ENCODE measurements at regions not wholly inside any gene's neighbourhood (a gene's known extent, or its start where the extent isn't known, plus 50 kb on each side); places are given as distances from the start of the nearest gene placed in this dataset.

- Histone ChIP-seq H3K4me3 (no peak overlapping the region), H3K36me3 (no peaks in the 10 kb centered on the region), H3K9me3 (no peaks in the 10 kb centered on the region), H3K27ac (no peak overlapping the region), H3K27me3 (no peaks in the 10 kb centered on the region), H3K4me1 (peaks cover 0 to 29% (median 0%) of the 10 kb centered on the region in 4 donors)
- intact Hi-C loops (cut with DNase I; ENCODE audit: low total_unique reads): no loop called here
- no peak for DNase-seq
- no peak for TF ChIP-seq CTCF (IDR thresholded peaks at IDR 0.05)
These were observed 468.2 kb downstream of the MIAT start for GRCh38 chr22:27125539-27125938.

- DNase-seq: no peak
- Histone ChIP-seq H3K36me3 (no peaks in the 10 kb centered on the region), H3K27me3 (no peaks in the 10 kb centered on the region), H3K27ac (no peak overlapping the region), H3K4me3 (no peak overlapping the region), H3K9me3 (no peaks in the 10 kb centered on the region), H3K4me1 (peaks cover 0 to 29% (median 0%) of the 10 kb centered on the region in 4 donors)
- intact Hi-C loops (cut with DNase I; ENCODE audit: low total_unique reads): no loop called here
- no peak for TF ChIP-seq CTCF (IDR thresholded peaks at IDR 0.05)
These were observed 470.5 kb downstream of the MIAT start for GRCh38 chr22:27127911-27128310.

- Histone ChIP-seq H3K4me1 (peaks cover 0 to 33% (median 0%) of the 10 kb centered on the region in 4 donors), H3K9me3 (no peaks in the 10 kb centered on the region), H3K36me3 (no peaks in the 10 kb centered on the region), H3K27me3 (no peaks in the 10 kb centered on the region), H3K27ac (no peak overlapping the region), H3K4me3 (no peak overlapping the region)
- no peak for TF ChIP-seq CTCF (IDR thresholded peaks at IDR 0.05)
- DNase-seq: peak in 1 of 2 donors; percentile 41
- intact Hi-C loops (cut with DNase I; ENCODE audit: low total_unique reads): no loop called here
These were observed 471.2 kb downstream of the MIAT start for GRCh38 chr22:27128461-27129085.

GRCh38 chr22:27129266-27129665 lies 471.9 kb downstream of the MIAT start:
- no peaks in the 10 kb centered on the region for H3K9me3 ChIP-seq
- intact Hi-C loops (cut with DNase I; ENCODE audit: low total_unique reads): no loop called here
- no peaks in the 10 kb centered on the region for H3K27me3 ChIP-seq
- H3K36me3 ChIP-seq: no peaks in the 10 kb centered on the region
- H3K27ac ChIP-seq: no peak overlapping the region
- no peak for DNase-seq
- H3K4me3 ChIP-seq: no peak overlapping the region
- no peak for TF ChIP-seq CTCF (IDR thresholded peaks at IDR 0.05)
- H3K4me1 ChIP-seq: peaks cover 0 to 34% (median 3%) of the 10 kb centered on the region in 4 donors

GRCh38 chr22:27130906-27131305 lies 473.5 kb downstream of the MIAT start:
- intact Hi-C loops (cut with DNase I; ENCODE audit: low total_unique reads): no loop called here
- H3K36me3 ChIP-seq: no peaks in the 10 kb centered on the region

More at GRCh38 chr22:27130906-27131305, 473.5 kb downstream of the MIAT start:
- H3K4me3 ChIP-seq: no peak overlapping the region
- DNase-seq: no peak
- peaks cover 0 to 40% (median 6%) of the 10 kb centered on the region in 4 donors for H3K4me1 ChIP-seq
- H3K9me3 ChIP-seq: no peaks in the 10 kb centered on the region
- no peak overlapping the region for H3K27ac ChIP-seq
- no peaks in the 10 kb centered on the region for H3K27me3 ChIP-seq
- no peak for TF ChIP-seq CTCF (IDR thresholded peaks at IDR 0.05)

Measured in tibial artery (tissue), 4 donors.